ENCODE measurements at regions not wholly inside any gene's neighbourhood (a gene's known extent, or its start where the extent isn't known, plus 50 kb on each side); places are given as distances from the start of the nearest gene placed in this dataset.

- TF ChIP-seq YY1 (IDR thresholded peaks at IDR 0.05; ENCODE audit: low read depth, low read length) (no peak), RFX5 (IDR thresholded peaks at IDR 0.05; ENCODE audit: borderline replicate concordance, low read depth, low read length) (no peak), CREB1 (IDR thresholded peaks at IDR 0.05) (no peak), SAP30 (IDR thresholded peaks at IDR 0.05; ENCODE audit: insufficient read depth, insufficient replicate concordance, low read length) (no peak), ASH2L (IDR thresholded peaks at IDR 0.05; ENCODE audit: low read length) (no peak)
- TF ChIP-seq, protein P1, sequence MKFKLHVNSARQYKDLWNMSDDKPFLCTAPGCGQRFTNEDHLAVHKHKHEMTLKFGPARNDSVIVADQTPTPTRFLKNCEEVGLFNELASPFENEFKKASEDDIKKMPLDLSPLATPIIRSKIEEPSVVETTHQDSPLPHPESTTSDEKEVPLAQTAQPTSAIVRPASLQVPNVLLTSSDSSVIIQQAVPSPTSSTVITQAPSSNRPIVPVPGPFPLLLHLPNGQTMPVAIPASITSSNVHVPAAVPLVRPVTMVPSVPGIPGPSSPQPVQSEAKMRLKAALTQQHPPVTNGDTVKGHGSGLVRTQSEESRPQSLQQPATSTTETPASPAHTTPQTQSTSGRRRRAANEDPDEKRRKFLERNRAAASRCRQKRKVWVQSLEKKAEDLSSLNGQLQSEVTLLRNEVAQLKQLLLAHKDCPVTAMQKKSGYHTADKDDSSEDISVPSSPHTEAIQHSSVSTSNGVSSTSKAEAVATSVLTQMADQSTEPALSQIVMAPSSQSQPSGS (IDR thresholded peaks at IDR 0.05; ENCODE audit: low read length), result no peak
These were observed 547.8 kb upstream of the PCDH7 start (continued) for GRCh38 chr4:30172416-30172815.
